SK-N-SH treated with all-trans-retinoic acid at 6 μM for 48 hours (cell line): ENCODE measurements at regions not wholly inside any gene's neighbourhood (a gene's known extent, or its start where the extent isn't known, plus 50 kb on each side); places are given as distances from the start of the nearest gene placed in this dataset.

Source experiments
- ZC3H10 ChIP-seq: fragments of 250-450 bp; sonication (Bioruptor Pico); IDR thresholded peaks from 2 replicates; pipeline ENCODE4 v1.5.1; 2021; ENCODE audit warnings: mild to moderate bottlenecking, moderate library complexity
- ZNF565 ChIP-seq: fragments of 450-650 bp; formaldehyde crosslinking; conservative IDR thresholded peaks from 2 replicates; pipeline ENCODE4 v1.5.0; 2020; ENCODE audit warnings: low read depth, mild to moderate bottlenecking, moderate library complexity
- TF ChIP-seq, protein P1 (sequence below): fragments of 250-450 bp; sonication (Bioruptor Pico); IDR thresholded peaks from 2 replicates; pipeline ENCODE4 v1.8.0; 2021; ENCODE audit warnings: low read depth, mild to moderate bottlenecking, moderate library complexity, borderline replicate concordance
- TF ChIP-seq, protein P2 (sequence below): fragments of 250-450 bp; sonication (Bioruptor Pico); IDR thresholded peaks from 2 replicates; pipeline ENCODE4 v1.5.1; 2021; ENCODE audit warnings: mild to moderate bottlenecking, moderate library complexity

DNA sequence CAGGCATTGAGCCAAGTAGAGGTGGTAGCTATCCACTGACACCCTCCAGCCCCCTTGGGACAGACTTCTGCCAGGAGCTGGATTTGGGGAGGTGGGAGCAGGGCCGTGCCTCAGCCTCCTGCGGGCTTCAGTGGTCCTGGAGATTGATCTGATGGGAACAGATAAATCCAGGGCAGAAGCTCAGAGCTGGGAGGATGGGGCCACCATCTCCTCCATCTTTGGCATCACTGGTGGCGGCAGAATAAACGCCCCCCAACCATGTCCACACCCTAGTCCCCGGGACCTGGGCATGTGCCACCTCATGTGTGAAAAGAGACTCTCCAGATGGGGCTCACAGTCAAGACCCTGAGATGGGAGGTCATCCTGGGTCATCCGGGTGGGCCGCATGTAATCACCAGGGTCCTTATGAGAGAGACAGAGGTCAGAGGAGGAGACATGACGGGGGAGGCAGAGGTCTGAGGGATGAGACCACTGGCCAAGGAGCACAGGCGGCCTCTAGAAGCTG is 209.6 kb upstream of the RTL1 start:
- TF ChIP-seq ZNF565 (CRISPR knock-in tag) (no peak), ZC3H10 (CRISPR knock-in tag) (no peak)
- TF ChIP-seq, protein P1, sequence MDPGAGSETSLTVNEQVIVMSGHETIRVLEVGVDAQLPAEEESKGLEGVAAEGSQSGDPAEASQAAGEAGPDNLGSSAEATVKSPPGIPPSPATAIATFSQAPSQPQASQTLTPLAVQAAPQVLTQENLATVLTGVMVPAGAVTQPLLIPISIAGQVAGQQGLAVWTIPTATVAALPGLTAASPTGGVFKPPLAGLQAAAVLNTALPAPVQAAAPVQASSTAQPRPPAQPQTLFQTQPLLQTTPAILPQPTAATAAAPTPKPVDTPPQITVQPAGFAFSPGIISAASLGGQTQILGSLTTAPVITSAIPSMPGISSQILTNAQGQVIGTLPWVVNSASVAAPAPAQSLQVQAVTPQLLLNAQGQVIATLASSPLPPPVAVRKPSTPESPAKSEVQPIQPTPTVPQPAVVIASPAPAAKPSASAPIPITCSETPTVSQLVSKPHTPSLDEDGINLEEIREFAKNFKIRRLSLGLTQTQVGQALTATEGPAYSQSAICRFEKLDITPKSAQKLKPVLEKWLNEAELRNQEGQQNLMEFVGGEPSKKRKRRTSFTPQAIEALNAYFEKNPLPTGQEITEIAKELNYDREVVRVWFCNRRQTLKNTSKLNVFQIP (CRISPR knock-in tag): no peak
- TF ChIP-seq, protein P2, sequence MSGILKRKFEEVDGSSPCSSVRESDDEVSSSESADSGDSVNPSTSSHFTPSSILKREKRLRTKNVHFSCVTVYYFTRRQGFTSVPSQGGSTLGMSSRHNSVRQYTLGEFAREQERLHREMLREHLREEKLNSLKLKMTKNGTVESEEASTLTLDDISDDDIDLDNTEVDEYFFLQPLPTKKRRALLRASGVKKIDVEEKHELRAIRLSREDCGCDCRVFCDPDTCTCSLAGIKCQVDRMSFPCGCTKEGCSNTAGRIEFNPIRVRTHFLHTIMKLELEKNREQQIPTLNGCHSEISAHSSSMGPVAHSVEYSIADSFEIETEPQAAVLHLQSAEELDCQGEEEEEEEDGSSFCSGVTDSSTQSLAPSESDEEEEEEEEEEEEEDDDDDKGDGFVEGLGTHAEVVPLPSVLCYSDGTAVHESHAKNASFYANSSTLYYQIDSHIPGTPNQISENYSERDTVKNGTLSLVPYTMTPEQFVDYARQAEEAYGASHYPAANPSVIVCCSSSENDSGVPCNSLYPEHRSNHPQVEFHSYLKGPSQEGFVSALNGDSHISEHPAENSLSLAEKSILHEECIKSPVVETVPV (CRISPR knock-in tag): no peak
